Lower lobe of right lung (tissue), 2 donors: ENCODE measurements at regions not wholly inside any gene's neighbourhood (a gene's known extent, or its start where the extent isn't known, plus 50 kb on each side); places are given as distances from the start of the nearest gene placed in this dataset.

Experiments used
- ATAC-seq, 2 donors: fragments of 200-7000 bp; cut with Tn5 transposase; one replicate each; pipeline ENCODE4 v1.9.1; 2020 to 2022; ENCODE audit warnings: mild to moderate bottlenecking in 2 of 2, moderate library complexity in 2 of 2
- DNase-seq: peaks from one replicate; pipeline ENCODE4 v3.0.0-alpha.2; 2020
- H3K27ac ChIP-seq: fragments of 200-600 bp; one replicate; pipeline ENCODE4 v1.8.0; 2022
- H3K27me3 ChIP-seq: fragments of 200-600 bp; one replicate; pipeline ENCODE4 v1.8.0; 2022; ENCODE audit warnings: low read depth
- H3K36me3 ChIP-seq: fragments of 200-600 bp; one replicate; pipeline ENCODE4 v1.8.0; 2022; ENCODE audit warnings: mild to moderate bottlenecking
- H3K4me1 ChIP-seq: fragments of 200-600 bp; one replicate; pipeline ENCODE4 v1.8.0; 2022
- H3K4me3 ChIP-seq: fragments of 200-600 bp; one replicate; pipeline ENCODE4 v1.8.0; 2022; ENCODE audit warnings: mild to moderate bottlenecking
- H3K9me3 ChIP-seq: fragments of 200-600 bp; one replicate; pipeline ENCODE4 v1.8.0; 2022
- intact Hi-C: fragments of 100-400 bp; cut with DNase I; formaldehyde crosslinking; loops from one replicate; pipeline ENCODE4 v1.11.0; 2022
- TF ChIP-seq, protein P1 (sequence below): fragments of 200-600 bp; IDR thresholded peaks from one replicate; pipeline ENCODE4 v1.8.0; 2022; ENCODE audit warnings: antibody characterized with exemption, mild to moderate bottlenecking
- donor health status: DM: no; HTN: yes; CAD: no; lungs with severe emphysema.

DNA sequence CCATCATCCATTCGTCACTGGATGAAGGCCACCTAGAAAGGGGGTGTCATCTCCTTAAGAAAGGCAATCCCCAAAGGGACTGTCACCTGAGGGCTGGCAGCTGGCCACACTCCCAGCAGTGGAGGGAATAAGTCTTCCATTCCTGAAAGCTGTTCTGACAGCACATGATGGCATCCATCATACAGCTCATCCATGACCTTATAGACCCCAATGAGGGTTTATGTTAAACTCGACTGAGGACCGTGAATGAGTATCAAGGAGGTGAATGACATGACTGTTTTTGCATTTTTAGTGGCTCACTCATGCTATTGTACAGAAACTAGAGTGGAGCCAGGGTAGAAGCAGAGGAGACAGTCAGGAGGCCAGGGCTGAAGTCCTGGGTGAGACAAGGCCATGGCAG lies 203.1 kb upstream of the CNR1 start:
- intact Hi-C loops, result no loop called here
- DNase-seq, result no peak
- no peak overlapping the region for H3K4me3 ChIP-seq
- TF ChIP-seq, protein P1, sequence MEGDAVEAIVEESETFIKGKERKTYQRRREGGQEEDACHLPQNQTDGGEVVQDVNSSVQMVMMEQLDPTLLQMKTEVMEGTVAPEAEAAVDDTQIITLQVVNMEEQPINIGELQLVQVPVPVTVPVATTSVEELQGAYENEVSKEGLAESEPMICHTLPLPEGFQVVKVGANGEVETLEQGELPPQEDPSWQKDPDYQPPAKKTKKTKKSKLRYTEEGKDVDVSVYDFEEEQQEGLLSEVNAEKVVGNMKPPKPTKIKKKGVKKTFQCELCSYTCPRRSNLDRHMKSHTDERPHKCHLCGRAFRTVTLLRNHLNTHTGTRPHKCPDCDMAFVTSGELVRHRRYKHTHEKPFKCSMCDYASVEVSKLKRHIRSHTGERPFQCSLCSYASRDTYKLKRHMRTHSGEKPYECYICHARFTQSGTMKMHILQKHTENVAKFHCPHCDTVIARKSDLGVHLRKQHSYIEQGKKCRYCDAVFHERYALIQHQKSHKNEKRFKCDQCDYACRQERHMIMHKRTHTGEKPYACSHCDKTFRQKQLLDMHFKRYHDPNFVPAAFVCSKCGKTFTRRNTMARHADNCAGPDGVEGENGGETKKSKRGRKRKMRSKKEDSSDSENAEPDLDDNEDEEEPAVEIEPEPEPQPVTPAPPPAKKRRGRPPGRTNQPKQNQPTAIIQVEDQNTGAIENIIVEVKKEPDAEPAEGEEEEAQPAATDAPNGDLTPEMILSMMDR, result no peak
- no peaks in the 10 kb centered on the region for H3K36me3 ChIP-seq
- no peaks in the 10 kb centered on the region for H3K4me1 ChIP-seq
- H3K27ac ChIP-seq, result no peak overlapping the region
- H3K9me3 ChIP-seq, result no peaks in the 10 kb centered on the region
- ATAC-seq, result no peak
- H3K27me3 ChIP-seq, result no peaks in the 10 kb centered on the region

DNA sequence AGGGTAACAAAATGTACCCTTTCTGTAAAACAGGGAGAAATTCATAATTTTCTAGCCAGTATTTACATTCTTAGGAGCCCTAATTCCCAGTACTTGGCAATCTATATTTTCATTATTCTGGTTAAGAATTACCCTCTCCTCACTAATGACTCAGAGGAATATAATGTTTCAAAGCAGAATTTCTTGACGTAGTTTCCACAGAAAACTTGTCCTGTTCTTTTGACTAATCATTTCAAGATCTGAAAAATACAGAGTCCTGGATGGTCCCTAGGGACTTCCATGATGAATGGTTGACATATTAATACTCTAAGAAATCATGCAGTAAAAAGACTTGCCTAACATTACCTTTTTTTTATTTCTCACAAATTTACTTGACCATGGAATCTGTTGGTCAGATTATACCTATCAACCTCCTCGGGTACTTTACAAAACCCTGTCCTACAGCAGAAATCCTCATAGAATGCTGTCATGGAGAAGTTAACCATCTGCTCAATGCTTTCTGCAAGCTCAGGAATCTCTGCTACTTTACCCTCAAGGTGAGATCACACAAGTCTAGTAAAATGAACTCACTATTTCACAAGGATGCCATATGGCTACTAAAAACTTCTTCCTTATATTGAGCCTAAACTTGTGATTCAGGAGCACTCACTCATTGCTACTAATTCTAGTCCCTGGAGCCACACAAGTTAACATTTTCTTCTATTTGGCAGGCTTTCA lies 202.1 kb upstream of the CNR1 start:
- no peak for ATAC-seq
- Histone ChIP-seq H3K9me3 (no peaks in the 10 kb centered on the region), H3K4me1 (no peaks in the 10 kb centered on the region), H3K27me3 (no peaks in the 10 kb centered on the region), H3K4me3 (no peak overlapping the region), H3K36me3 (no peaks in the 10 kb centered on the region), H3K27ac (no peak overlapping the region)
- DNase-seq, result no peak
- intact Hi-C loops, result no loop called here
- TF ChIP-seq, protein P1, result no peak

DNA sequence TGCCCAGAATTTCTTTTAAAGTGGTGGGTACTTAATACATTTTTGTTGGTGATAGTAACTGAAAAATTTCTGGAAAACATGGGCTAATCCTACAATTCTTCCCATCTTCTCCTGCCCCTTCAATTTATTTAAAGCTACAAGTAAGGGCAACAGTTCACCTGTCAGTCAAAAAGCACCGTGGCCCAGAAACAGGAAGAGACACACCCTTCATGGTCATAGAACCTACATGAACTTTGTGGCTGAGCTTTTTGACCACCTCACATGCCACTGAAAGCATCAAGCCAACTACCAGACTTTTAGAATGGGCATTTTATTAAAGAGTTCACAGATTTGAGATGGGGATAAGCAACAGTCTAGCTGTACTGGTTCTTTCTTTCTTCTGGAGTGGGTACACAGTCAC lies 201.1 kb upstream of the CNR1 start:
- no peaks in the 10 kb centered on the region for H3K36me3 ChIP-seq
- no peaks in the 10 kb centered on the region for H3K4me1 ChIP-seq
- no peak overlapping the region for H3K27ac ChIP-seq
- H3K4me3 ChIP-seq, result no peak overlapping the region
- H3K9me3 ChIP-seq, result no peaks in the 10 kb centered on the region
- intact Hi-C loops, result no loop called here
- ATAC-seq, result no peak
- no peak for DNase-seq
- TF ChIP-seq, protein P1, result no peak
- H3K27me3 ChIP-seq, result no peaks in the 10 kb centered on the region

DNA sequence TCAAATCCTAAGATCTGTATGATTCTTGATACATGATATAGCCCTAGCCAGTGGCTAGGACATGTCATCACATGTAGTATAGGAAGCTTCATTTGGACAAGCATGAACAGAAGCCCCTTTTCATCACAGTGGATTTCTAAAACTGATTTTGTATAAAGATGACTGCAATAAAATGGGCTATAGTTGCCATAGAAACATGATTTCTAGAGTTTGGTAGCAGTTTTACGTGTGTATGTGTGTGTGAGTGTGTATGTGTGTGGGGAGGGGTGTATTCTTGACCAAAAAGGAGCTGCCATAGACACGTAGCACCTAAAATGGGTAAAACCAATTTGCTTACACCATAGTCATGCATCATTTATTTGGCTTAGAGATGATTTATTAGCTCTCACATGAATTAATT lies 200.5 kb upstream of the CNR1 start:
- no peaks in the 10 kb centered on the region for H3K36me3 ChIP-seq
- H3K4me3 ChIP-seq, result no peak overlapping the region
- H3K27me3 ChIP-seq, result no peaks in the 10 kb centered on the region
- TF ChIP-seq, protein P1, result no peak
- ATAC-seq (no peak), DNase-seq (no peak)
- intact Hi-C loops, result no loop called here
- no peaks in the 10 kb centered on the region for H3K9me3 ChIP-seq
- H3K4me1 ChIP-seq, result no peaks in the 10 kb centered on the region
- no peak overlapping the region for H3K27ac ChIP-seq

DNA sequence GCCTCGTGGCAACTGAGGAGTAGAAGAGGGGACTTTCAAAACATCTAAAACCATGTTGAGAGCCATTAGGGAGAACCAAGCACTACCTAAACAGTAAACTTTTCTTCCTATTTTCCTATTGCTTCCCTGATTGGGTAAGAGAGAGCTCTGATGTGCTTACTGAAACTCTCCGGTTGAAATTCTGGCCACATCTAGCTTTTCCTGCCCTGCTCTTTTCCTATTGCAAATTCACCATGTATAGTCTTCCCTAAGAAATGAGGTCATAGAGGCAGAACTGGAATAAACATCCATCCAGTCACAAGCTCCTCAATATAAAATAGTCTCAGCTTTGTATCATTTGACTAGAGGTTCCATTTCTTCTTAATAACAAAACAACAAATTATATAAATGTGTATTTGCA lies 199.5 kb upstream of the CNR1 start:
- DNase-seq, result no peak
- Histone ChIP-seq H3K36me3 (no peaks in the 10 kb centered on the region), H3K4me1 (no peaks in the 10 kb centered on the region), H3K27ac (no peak overlapping the region), H3K4me3 (no peak overlapping the region), H3K9me3 (no peaks in the 10 kb centered on the region), H3K27me3 (no peaks in the 10 kb centered on the region)
- TF ChIP-seq, protein P1, result no peak
- intact Hi-C loops, result no loop called here
- ATAC-seq, result no peak
